GM18861 (cell line): ENCODE measurements at regions not wholly inside any gene's neighbourhood (a gene's known extent, or its start where the extent isn't known, plus 50 kb on each side); places are given as distances from the start of the nearest gene placed in this dataset.
"Not testable (repeated sequence)": the region's sequence is repeated elsewhere in the genome, so short reads cannot be mapped to it uniquely, and the experiment has no call there.

Experiments used
- ATAC-seq: cut with Tn5 transposase; IDR thresholded peaks from one replicate; pipeline ENCODE4 v1.9.1; 2021; ENCODE audit not compliant: unreplicated experiment

DNA sequence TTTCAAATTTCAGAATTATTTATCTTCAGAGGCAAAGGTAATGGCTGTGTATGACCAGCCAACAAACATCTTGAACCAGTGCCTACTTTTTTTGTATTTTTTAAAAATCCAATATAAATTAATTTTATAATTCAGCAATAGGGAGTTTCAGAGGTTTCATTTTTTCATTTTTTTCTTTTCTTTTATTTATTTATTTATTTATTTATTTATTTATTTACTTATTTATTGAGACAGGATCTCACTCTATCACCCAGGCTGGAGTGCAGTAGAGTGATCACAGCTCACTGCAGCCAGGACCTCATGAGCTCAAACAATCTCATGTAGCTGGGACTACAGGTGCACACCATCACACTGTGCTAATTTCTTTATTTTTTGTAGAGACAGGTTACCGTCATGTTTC is 250.5 kb downstream of the TMEM47 start:
- no peak for ATAC-seq

GRCh38 chrX:34404386-34405070 is 252.6 kb downstream of the TMEM47 start:
- no peak for ATAC-seq

DNA sequence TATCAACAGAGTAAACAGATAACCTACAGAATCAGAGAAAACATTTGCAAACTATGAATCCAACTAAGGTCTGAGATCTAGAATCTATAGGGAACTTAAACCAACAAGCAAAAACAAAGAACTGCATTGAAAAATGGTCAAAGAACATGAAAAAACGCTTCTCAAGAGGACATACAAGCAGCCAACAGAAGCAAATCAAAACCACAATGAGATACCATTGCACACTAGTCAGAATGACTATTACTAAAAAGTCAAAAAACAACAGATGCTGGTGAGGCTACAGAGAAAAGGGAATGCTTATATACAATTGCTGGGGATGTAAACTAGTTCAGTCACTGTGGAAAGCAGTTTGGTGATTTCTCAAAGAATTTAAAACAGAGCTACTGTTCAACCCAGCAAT is 255.7 kb downstream of the TMEM47 start:
- no peak for ATAC-seq

DNA sequence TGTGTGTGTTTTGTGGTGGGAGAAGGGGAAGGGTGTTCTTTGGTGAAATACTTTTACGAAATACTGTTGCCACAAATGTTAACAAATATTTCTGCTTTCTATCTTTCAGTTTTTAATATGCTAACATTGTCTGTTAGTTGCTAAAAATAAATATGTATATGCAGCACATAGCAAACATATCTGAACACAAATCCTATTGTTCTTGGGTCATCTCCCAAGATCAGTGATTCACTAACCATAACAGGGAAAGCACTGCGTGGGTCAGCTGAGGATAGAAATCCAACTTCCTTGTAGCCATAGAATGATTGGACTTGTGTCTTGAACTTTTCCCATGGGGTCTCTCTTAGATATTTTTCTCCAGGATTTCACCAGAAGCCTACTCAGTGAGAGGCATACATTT is 250.3 kb upstream of the FAM47A start:
- ATAC-seq, result no peak

GRCh38 chrX:34381241-34381640 is 249.1 kb upstream of the FAM47A start:
- no peak for ATAC-seq

DNA sequence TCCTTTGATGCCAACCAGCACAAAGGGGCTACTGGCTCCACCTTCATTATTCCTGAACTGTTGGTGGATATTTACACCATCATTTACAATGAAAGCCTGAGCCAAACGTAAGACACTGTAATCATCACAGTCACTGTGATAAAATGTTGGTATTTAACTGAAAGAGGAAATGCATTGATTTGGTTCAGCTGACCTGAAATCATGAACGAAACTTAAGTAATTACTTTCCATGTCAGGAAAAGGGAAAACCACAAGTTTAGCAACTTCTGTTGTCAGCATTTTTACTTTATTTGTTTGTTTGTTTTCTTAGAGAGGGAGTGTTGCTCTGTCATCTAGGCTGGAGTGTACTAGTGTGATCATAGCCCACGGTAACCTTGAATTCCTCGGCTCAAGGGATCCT is 247.8 kb upstream of the FAM47A start:
- no peak for ATAC-seq

DNA sequence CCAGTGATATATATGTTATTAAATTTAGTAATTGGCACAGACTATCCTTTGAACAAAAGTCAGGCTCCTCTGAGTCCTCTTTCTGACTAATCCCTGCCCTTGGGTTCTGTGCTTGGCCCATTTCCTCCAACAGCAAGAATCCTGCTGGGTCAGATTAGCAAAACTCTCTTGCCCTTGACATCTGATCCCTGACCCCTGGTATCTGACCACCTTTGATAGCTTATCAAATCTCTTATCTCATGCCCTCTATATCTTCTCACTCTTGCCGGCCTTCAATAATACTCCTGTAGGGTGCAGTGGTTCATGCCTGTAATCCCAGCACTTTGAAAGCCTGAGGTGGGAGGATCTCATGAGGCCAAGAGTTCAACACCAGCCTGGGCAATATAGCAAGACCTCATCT is 245.5 kb upstream of the FAM47A start:
- no peak for ATAC-seq

DNA sequence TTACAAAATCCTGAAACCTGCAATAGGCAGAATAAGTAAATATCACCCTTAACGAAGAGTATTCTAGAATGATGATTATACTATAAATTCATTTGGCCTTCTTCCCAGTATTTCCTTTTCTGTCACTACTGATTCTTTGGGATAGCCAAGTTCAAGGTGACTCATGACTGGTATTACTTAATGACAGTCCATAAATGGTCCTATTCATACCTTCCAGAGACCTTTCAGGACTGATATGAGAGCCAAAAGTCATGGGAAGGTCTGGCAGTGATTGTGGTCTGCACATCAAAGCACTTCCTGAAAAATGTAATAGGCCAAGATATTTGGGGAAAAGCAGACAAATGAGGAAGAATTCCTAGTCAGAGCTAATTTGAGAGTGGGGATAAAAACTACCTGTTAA is 239.6 kb upstream of the FAM47A start:
- no peak for ATAC-seq

DNA sequence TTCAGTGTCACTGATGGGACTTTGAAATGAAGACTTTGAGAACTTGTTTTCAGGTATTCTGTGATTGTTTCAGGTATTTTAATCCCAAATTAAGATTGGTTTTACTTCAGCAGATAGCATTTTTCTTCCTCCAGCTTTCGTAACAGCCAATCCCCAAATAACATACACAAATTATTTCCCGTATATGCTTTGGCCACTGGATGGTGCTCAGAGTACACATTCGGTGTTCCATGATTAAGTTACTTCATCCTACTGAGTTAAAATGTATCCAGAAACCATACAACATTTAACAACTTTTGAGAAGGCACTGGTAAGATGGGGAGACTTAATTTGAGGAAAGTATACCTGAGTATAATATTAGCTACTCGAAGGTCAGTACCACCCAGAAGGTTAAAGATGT is 233.4 kb upstream of the FAM47A start:
- ATAC-seq, result no peak

DNA sequence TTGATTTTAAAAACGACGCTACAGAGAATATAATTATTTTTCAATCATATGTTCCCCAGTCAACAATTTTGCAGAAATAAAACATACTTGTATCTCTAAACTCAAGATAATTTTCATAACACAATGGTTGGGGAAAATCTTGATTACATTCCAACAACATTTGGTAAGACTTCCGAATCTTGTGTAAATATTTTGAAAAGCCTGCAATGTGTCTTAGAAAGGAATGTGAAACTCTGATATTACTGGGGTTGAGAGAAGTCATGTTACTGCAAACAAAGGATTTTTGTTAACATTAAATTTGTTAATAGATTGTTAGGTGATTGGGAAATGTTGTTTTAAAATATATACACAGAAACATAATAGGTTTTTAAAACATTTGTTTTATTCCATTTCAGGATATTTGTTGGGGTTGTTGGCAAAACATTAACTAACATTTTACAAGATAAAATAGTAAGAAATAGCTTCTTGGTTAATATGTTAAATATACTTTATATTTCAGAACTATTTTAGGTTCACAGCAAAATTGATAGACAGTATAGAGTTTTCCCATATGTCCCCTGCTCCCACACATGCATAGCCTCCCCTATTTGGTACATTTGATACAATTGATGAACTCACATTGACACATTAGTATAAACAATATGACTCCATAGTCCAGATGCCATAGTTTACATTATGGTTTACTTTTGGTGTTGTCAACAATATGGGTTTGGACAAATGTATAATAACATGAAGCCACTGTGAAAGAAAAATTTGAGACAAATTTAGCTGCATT is 218.6 kb upstream of the FAM47A start:
- no peak for ATAC-seq

DNA sequence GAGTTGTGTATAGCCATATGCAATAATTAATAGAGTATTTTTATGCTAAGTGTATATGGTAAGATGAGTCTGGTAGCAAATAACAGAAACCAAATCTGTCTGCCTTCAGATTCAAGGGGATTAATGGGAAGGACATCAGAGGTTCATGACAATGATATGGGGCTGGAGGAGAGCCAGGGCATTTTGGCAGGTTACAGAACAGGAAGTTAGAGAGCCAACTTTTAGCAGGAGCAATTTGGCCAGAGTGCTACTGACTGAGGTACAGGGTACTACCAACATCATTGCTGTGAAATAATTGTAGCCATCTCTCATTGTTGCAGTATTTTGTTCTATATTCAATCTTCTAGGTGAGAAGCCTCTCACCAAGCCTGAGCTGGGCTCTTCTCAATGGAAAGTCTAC is 210.9 kb upstream of the FAM47A start:
- no peak for ATAC-seq

DNA sequence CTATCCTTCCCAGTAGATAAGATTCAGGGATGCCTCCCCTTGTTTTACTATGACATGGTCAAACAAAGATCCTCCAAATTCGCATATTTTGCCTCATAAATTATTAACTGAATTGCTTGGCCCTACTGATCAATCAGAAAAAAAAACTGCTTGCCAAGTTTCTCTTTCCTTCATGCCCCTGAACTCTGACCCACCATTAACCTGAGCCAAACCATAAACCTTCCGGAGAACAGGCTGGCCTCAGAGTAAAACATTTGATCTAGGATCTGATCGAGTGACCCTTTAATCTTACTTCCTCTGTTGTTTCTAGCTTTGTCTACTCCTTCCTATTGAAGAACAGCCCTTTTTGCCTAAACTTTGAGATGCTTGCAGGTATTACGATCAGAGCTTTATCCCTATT is 209.7 kb upstream of the FAM47A start:
- no peak for ATAC-seq

GRCh38 chrX:34341258-34341657 is 209.1 kb upstream of the FAM47A start:
- ATAC-seq, result no peak

- no peak for ATAC-seq
Observed at GRCh38 chrX:34338046-34338445, 205.9 kb upstream of the FAM47A start.

- ATAC-seq, result not testable (repeated sequence)
Observed at GRCh38 chrX:34335376-34335775, 203.3 kb upstream of the FAM47A start.

DNA sequence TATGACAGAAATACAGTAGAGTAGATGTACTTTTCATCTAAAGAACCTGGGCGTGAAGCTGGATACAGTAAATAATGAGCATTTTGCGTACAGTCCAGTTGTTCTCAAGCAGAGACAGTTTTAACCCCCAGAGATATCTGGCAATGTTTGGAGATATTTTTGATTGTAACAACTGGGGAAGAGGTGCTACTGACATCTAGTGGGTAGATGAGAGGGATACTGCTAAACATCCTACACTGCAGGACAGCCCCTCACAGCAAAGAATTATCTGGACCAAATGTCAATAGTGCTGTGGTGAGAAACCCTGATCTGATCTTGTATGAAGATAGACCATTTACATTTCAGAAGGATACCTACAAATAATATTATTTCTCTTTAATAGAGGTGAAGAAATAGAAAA is 200.2 kb upstream of the FAM47A start:
- ATAC-seq, result no peak

DNA sequence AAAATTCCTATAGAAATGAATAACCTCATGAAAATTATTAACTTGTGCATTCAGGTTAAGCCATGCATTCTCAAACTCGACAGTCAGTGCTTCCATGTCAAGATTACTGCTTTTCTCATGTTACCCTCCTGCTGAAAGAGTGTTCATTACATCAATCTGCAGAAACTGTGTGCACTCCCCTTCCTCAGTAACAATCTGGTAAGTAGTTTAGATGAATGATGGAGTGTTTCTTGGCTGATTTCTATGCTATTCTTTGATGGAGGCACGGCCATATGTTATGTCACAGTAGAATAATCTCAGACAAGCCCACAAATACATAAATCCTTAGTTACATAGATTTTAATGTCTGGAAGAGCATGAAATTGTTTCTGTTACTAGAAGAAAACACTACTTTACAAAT is 193.3 kb upstream of the FAM47A start:
- no peak for ATAC-seq

DNA sequence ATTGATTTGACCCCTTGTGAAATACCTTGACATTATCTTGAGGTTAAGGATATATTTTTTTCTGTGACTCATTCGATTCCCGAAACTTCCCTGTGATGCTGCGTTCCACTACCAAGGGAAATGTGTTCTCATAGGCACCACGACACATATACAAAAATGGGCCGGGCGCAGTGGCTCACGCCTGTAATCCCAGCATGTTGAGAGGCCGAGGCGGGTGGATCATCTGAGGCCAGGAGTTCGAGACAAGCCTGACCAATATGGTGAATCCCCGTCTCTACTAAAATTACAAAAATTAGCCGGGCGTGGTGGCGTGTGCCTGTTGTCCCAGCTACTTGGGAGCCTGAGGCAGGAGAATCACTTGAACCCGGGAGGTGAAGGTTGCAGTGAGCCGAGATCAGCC is 188.3 kb upstream of the FAM47A start:
- ATAC-seq, result not testable (repeated sequence)

DNA sequence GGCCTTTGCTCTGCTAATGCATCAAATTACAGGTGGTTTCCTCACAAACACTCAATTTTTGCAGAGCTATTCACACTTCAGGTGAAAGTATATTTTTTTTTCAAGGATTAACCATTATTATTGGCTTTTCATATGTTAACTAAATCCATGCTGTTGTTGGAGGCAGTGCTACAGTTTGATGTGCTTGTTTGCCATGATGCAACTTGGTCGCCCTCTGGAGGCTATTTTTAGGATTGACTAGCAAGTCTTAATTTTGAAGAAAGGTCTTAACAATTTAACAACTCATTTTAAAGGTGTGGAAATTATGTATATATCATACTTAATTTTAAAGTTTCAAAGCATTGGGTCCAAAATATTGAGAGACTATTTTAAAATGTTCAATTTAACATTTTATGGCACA is 168.8 kb upstream of the FAM47A start:
- no peak for ATAC-seq

GRCh38 chrX:34299451-34299967 is 167.4 kb upstream of the FAM47A start:
- ATAC-seq, result no peak

GRCh38 chrX:34294665-34295064 is 162.6 kb upstream of the FAM47A start:
- ATAC-seq, result no peak

- ATAC-seq, result no peak
Observed at GRCh38 chrX:34288782-34289181, 156.7 kb upstream of the FAM47A start.
